Endothelial cell of umbilical vein (primary cell): ENCODE measurements at regions not wholly inside any gene's neighbourhood (a gene's known extent, or its start where the extent isn't known, plus 50 kb on each side); places are given as distances from the start of the nearest gene placed in this dataset.

Experiments used
- BruUV-seq: library from RNA; stranded (reverse); fragments of 400-500 nt; replicated peaks from 2 replicates; lab custom pipeline; 2021; lab: Mats Ljungman, UMichigan
- CTCF ChIA-PET: fragments of 300-600, 350-600 bp; sonication (Branson Sonifier 250); formaldehyde crosslinking; loops from one replicate; lab custom pipeline; 2021; ENCODE audit warnings: antibody characterized with exemption, inconsistent platforms; lab: Charles Lee
- POLR2A ChIA-PET: fragments of 300-600, 350-600 bp; sonication (Branson Sonifier 250); formaldehyde crosslinking; loops from one replicate; lab custom pipeline; 2021; ENCODE audit warnings: antibody characterized with exemption, inconsistent platforms; lab: Charles Lee
- DNase-seq: peaks from one replicate; pipeline ENCODE4 v3.0.0-alpha.2; 2011; ENCODE audit warnings: low read depth, low spot score
- FAIRE-seq: peaks from 2 replicates; lab custom pipeline; 2011; peaks lifted over from hg19 to GRCh38; lab: Jason Lieb, UNC
- H2AFZ ChIP-seq: 2 replicates; pipeline ENCODE4 v1.6.0; 2012; ENCODE audit warnings: low read depth, low read length, control low read depth, inconsistent platforms
- H3K27ac ChIP-seq: 2 replicates; pipeline ENCODE4 v1.5.1; 2011; ENCODE audit warnings: low read depth, mild to moderate bottlenecking, control low read depth, low read length, moderate library complexity; ENCODE audit not compliant: insufficient read depth
- H3K27me3 ChIP-seq, 2 experiments: 2 replicates each; pipeline versions ENCODE4 v1.6.0 to v1.6.1; 2011; ENCODE audit warnings: low read length in 2 of 2, mixed read lengths in 1 of 2; ENCODE audit not compliant: control insufficient read depth in 2 of 2, insufficient read depth in 2 of 2
- H3K36me3 ChIP-seq, 2 experiments: 2 replicates in 1 of 2; 3 replicates in 1 of 2; pipeline ENCODE4 v1.5.1; 2011; ENCODE audit warnings: low read length in 2 of 2, mild to moderate bottlenecking in 1 of 2, moderate library complexity in 1 of 2; ENCODE audit not compliant: control insufficient read depth in 2 of 2, insufficient read depth in 2 of 2; ENCODE audit errors: extremely low read depth in 1 of 2
- H3K4me1 ChIP-seq: 3 replicates; pipeline ENCODE4 v1.5.1; 2011; ENCODE audit warnings: mild to moderate bottlenecking, low read length; ENCODE audit not compliant: control insufficient read depth, insufficient read depth; ENCODE audit errors: extremely low read depth
- H3K4me2 ChIP-seq: 2 replicates; pipeline ENCODE4 v1.6.1; 2011; ENCODE audit warnings: low read length, control low read depth, mixed read lengths; ENCODE audit not compliant: insufficient read depth
- H3K4me3 ChIP-seq, 3 experiments: fragments of 200-600 bp in 1 of 3; sonication (generic), shearing (Covaris generic) in 1 of 3; replicated peaks in 1 of 3; 2 replicates each; pipeline ENCODE4 v1.5.1; 2011 to 2016; ENCODE audit warnings: control low read depth in 3 of 3, low read length in 3 of 3, mild to moderate bottlenecking in 2 of 3, inconsistent platforms in 1 of 3, low read depth in 1 of 3, moderate library complexity in 1 of 3; ENCODE audit not compliant: insufficient read depth in 1 of 3
- H3K79me2 ChIP-seq: 2 replicates; pipeline ENCODE4 v1.6.0; 2012; ENCODE audit warnings: low read length, inconsistent platforms; ENCODE audit not compliant: control insufficient read depth, insufficient read depth
- H3K9ac ChIP-seq: replicated peaks from 2 replicates; pipeline ENCODE3; 2011; ENCODE audit warnings: low read length, control low read depth; ENCODE audit not compliant: insufficient read depth; ENCODE audit errors: extremely low read depth
- H3K9me1 ChIP-seq: replicated peaks from 3 replicates; pipeline ENCODE4 v1.6.0; 2011; ENCODE audit warnings: mild to moderate bottlenecking, low read length; ENCODE audit not compliant: control insufficient read depth, insufficient read depth; ENCODE audit errors: extremely low read depth
- H3K9me3 ChIP-seq: replicated peaks from 2 replicates; pipeline ENCODE4 v1.5.1; 2012; ENCODE audit warnings: low read length, inconsistent platforms; ENCODE audit not compliant: control insufficient read depth, insufficient read depth
- H4K20me1 ChIP-seq: replicated peaks from 2 replicates; pipeline ENCODE3; 2011; ENCODE audit warnings: mild to moderate bottlenecking, low read length; ENCODE audit not compliant: control insufficient read depth, insufficient read depth; ENCODE audit errors: extremely low read depth
- EZH2 ChIP-seq: IDR thresholded peaks from 2 replicates; pipeline ENCODE4 v1.6.1; 2012; ENCODE audit warnings: borderline replicate concordance, low read depth, mild to moderate bottlenecking, moderate library complexity, low read length, inconsistent platforms; ENCODE audit not compliant: severe bottlenecking
- FOS ChIP-seq: IDR thresholded peaks from 2 replicates; pipeline ENCODE4 v1.6.1; 2011; ENCODE audit warnings: mild to moderate bottlenecking, low read length, moderate library complexity, borderline replicate concordance; ENCODE audit not compliant: insufficient read depth
- GATA2 ChIP-seq: IDR thresholded peaks from 2 replicates; pipeline ENCODE4 v1.7.0; 2011; ENCODE audit warnings: low read depth, mild to moderate bottlenecking, moderate library complexity, mixed read lengths, low read length; ENCODE audit not compliant: insufficient read length, insufficient read depth
- JUN ChIP-seq: IDR thresholded peaks from 2 replicates; pipeline ENCODE4 v1.6.1; 2011; ENCODE audit warnings: borderline replicate concordance, low read depth; ENCODE audit not compliant: insufficient read length, insufficient read depth
- MAX ChIP-seq: IDR thresholded peaks from 2 replicates; pipeline ENCODE4 v1.6.1; 2011; ENCODE audit not compliant: insufficient read depth, insufficient read length
- MYC ChIP-seq: IDR thresholded peaks from one replicate; pipeline ENCODE4 v1.6.1; 2011; ENCODE audit warnings: mild to moderate bottlenecking, low read depth, low read length
- POLR2A ChIP-seq: IDR thresholded peaks from 2 replicates; pipeline ENCODE4 v1.6.1; 2012; ENCODE audit warnings: low read depth, mild to moderate bottlenecking, control low read depth, low read length
- POLR2AphosphoS5 ChIP-seq: IDR thresholded peaks from 2 replicates; pipeline ENCODE4 v1.6.1; 2012; ENCODE audit warnings: low read depth, mild to moderate bottlenecking, control low read depth, low read length, moderate library complexity; ENCODE audit not compliant: insufficient read depth
- dilution Hi-C: fragments of 300-500 bp; cut with MboI; formaldehyde crosslinking; loops from one replicate; pipeline ENCODE4 v1.15.0; 2019; ENCODE audit warnings: low sequenced_read_pairs; ENCODE audit not compliant: extremely low pct_ligation_motif_present
- intact Hi-C: fragments of 100-400 bp; cut with micrococcal nuclease; formaldehyde crosslinking; loops from one replicate; pipeline ENCODE4 v1.10.0; 2022
- TF ChIP-seq, protein P1 (sequence below), 2 donors: IDR thresholded peaks; 1 replicate in 1 of 2; 2 replicates in 1 of 2; pipeline ENCODE4 v1.5.1; 2011; ENCODE audit warnings: low read length in 2 of 2, mild to moderate bottlenecking in 2 of 2, moderate library complexity in 2 of 2, control low read depth in 1 of 2, inconsistent platforms in 1 of 2, low read depth in 1 of 2; ENCODE audit not compliant: insufficient read depth in 1 of 2; ENCODE audit errors: extremely low read depth in 1 of 2

DNA sequence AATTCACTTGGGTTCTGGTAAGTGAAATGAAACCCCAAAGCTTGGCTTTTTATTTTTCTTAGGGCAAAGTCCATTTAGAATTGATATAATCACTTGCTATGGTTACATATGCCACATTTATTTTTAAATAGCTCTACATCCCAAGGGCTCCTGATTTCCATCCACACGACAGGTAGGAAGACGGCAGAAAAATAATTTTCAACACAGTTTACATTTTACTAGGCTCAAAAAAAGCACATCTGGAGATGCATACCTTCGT, 95.0 kb upstream of the EFNA5 start:
- no peak overlapping the region for H3K4me2 ChIP-seq
- dilution Hi-C loops (no loop called here), intact Hi-C loops (no loop called here)
- no peak for FAIRE-seq
- H3K4me1 ChIP-seq: no peaks in the 10 kb centered on the region
- no peak overlapping the region for H3K27ac ChIP-seq
- no TSS peak for BruUV-seq
- DNase-seq: no peak
- POLR2A ChIA-PET: no interaction called here
- CTCF ChIA-PET: no interaction called here
- H3K4me3 ChIP-seq: no peak overlapping the region
- H3K27me3 ChIP-seq: no peaks in the 10 kb centered on the region
- H3K9ac ChIP-seq: no peak overlapping the region
- no peaks in the 10 kb centered on the region for H4K20me1 ChIP-seq
- H3K36me3 ChIP-seq: no peaks in the 10 kb centered on the region
- H3K79me2 ChIP-seq: no peaks in the 10 kb centered on the region
- no peak overlapping the region for H2AFZ ChIP-seq
- TF ChIP-seq, protein P1, sequence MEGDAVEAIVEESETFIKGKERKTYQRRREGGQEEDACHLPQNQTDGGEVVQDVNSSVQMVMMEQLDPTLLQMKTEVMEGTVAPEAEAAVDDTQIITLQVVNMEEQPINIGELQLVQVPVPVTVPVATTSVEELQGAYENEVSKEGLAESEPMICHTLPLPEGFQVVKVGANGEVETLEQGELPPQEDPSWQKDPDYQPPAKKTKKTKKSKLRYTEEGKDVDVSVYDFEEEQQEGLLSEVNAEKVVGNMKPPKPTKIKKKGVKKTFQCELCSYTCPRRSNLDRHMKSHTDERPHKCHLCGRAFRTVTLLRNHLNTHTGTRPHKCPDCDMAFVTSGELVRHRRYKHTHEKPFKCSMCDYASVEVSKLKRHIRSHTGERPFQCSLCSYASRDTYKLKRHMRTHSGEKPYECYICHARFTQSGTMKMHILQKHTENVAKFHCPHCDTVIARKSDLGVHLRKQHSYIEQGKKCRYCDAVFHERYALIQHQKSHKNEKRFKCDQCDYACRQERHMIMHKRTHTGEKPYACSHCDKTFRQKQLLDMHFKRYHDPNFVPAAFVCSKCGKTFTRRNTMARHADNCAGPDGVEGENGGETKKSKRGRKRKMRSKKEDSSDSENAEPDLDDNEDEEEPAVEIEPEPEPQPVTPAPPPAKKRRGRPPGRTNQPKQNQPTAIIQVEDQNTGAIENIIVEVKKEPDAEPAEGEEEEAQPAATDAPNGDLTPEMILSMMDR (IDR thresholded peaks at IDR 0.05; ENCODE audit: extremely low read depth in 1 of 2, insufficient read depth in 1 of 2, low read depth in 1 of 2, low read length in 2 of 2): no peak
- TF ChIP-seq JUN (no peak), POLR2A (no peak), MYC (no peak), GATA2 (no peak), POLR2AphosphoS5 (no peak), MAX (no peak), FOS (no peak), EZH2 (no peak)
- H3K9me3 ChIP-seq: no peaks in the 10 kb centered on the region
- H3K9me1 ChIP-seq: no peaks in the 10 kb centered on the region
